NCI-H1436 treated with DMSO at 0.1 percent for 48 hours (cell line): ENCODE measurements at regions not wholly inside any gene's neighbourhood (a gene's known extent, or its start where the extent isn't known, plus 50 kb on each side); places are given as distances from the start of the nearest gene placed in this dataset.
"Not testable (repeated sequence)": the region's sequence is repeated elsewhere in the genome, so short reads cannot be mapped to it uniquely, and the experiment has no call there.

Source experiments
- DNase-seq: peaks from one replicate; lab custom pipeline; 2025; lab: John Stamatoyannopoulos, UW

DNA sequence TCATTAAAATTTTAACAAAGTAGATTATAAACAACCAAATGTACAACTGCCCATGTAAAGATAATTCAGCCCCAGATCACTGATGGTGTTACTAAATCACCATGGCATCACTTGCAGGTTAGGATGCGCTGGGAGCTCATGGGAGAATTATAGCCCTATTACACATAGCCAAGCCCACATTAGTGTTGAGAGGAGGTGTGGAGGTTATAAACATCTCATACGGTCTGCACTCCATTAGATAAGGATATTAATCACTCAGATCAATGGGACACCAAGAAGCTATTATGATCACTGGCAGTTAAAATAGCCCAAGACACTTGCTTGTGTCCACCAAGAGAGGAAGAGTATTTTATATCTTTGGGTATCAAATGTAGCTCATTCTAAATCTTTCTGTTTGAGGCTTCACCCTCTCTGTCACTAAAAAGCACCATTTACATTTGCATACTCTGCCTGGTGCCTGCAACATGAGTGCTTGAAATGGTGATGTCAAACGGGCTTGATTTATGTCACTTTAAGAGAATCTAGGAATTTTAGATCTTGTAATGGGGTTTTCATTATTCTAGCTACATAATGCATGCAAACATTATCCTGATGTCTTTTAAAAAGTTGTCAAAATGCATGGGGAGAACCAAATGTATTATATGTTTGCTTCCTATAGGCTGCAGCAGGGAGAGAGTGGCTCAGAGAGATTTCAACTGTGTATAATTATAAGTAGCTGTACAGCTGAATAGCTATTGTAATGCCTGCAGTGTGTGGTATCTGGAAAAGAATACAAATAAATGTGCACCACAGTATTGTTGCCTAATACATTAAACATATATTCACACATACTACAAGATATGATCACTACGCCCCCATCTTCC is 654.1 kb upstream of the MARCKS start:
- no peak for DNase-seq

DNA sequence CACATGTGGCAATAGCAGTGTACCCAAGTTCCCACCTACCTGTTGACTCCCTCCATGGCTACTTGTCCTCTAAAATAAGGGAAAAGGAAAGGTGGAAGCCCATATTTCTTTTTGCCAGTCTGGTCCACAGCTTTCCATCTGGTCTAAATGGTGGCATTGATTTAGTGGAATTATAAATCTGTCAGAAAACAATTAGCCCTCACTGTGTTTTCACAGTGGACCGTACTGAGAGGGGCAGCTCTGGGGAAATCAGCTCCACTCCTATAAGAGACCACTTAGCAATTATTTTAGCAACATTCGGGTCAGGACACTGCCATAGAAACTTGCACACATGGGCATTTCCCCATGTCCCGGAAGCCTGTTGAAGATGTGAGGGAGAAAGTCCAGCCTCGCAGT is 653.4 kb upstream of the MARCKS start:
- no peak for DNase-seq

DNA sequence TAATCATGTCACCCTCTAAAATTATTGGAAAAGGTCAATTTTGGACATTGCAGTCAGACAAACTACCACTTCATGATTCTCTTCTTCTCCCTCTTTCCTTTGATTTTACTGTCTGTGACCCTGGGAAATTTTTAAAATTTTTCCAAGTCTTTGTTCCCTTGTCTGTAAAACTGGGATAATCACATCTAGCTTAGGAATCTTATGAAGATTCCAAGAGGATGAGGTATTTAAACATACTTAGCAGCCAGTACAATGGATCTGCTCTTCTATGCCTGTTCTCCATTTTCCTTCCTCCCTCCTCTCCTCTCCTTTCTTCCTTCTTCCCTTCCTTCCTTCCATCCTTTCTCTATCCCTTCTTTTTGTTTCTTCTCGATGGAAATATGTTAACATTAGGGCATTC is 651.6 kb upstream of the MARCKS start:
- no peak for DNase-seq

DNA sequence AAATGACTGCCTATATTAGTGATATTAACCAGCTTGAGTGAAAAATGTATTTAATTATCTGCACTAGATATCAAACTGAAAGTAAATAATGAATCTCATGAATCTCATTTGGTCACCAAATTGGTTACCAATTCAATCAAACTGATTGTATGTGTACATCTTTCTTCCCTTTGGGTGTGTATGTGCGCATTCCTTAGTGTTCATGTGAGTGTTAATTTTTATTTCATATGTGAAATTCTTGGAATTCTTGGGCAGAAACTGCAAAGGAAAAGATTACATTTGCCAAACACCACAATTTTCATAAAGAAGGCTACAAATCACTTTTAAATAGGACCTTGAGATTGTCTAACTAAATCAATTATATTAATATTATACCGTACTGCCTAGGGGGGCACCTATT is 648.4 kb upstream of the MARCKS start:
- DNase-seq, result no peak

DNA sequence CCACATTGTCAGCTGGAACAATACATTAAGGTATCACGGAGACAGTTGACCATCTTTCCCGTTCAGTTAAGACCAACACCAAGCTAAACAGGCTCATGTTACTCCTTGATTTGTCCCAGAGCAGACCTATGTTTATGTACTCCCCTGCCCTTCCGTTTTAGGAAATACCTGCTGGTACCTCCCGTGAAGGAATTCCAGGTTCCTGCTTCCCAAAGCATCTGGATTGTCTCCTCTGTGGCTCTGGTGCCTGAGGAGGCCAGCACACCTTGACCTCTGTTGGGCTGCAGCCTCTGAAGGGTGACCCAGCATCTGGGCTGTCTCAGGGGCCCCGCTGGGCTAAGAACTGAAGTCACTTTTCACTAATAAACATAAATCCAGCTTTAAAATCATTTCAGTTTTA is 647.8 kb upstream of the MARCKS start:
- no peak for DNase-seq

DNA sequence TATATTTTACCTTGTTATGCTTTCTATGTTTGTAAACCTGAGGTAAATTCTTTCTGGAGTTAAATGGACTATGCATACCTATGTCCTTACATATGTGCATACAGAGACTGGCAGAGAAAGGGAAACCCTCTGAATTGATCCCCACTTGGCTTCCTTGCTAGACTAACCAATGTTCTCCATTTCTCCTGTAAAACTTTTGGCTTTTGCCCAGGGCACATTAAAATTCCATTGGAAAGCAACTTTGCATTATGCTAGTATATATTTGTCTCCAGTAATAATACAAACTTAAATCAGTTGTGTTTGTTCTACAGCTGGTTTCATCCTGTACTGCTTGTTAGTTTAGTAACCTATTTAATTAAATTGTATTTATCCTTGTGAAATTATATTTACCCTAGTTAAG is 646.0 kb upstream of the MARCKS start:
- no peak for DNase-seq

DNA sequence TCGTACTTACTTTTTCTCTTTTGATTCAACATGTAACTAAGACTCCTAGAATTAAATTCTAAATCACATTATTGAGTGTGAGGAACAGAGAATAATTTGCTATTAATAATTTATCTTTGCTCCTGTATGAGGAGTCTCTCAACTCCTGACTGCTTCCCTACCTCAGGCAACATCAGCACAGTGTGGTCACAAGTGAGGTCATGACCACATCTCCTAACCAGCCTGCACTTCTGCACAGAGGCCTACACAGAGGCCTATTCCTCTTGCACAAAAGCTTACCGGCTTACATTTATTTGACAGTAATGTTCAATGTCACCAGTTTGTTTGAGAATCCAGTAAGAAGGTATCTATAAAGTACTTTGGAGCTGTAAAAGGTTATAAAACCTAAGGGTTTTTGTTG is 637.4 kb upstream of the MARCKS start:
- DNase-seq, result no peak

DNA sequence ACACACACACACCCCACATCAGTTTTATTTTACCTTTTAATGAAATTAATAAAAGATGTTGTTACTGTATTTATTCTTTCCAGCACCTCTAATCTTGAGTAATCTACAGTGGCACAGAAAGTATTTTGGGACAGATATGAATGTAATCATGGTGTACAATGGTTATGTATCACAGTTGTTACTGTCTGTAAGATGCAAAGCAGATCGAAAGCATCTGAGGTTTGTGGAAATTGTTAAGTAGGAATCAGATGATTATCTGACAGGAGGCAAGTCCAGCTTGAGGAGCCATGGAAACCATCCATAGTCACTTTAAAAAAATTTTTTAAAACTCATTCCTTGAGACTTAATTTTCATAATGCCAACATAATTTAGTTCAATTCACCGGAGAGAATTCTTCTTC is 636.3 kb upstream of the MARCKS start:
- no peak for DNase-seq

DNA sequence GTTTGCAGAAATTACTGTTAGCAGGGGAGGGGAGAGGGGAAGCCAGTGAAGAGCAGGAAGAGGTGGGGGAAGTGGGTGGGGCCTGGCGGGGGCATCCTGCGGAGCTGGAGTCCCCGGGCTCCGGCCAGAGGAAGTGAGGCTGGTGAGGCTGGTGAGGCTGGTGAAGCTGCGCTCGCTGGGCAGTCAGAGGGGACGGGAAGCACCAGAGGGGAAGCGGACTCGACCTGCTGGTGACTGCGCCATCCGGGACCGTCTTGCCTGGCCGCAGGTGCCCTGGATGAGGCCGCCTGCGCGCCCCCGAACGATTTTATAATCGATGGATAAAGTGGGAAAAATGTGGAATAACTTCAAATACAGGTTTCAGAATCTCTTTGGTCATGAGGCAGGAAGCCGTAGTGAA is 635.3 kb upstream of the MARCKS start:
- no peak for DNase-seq

DNA sequence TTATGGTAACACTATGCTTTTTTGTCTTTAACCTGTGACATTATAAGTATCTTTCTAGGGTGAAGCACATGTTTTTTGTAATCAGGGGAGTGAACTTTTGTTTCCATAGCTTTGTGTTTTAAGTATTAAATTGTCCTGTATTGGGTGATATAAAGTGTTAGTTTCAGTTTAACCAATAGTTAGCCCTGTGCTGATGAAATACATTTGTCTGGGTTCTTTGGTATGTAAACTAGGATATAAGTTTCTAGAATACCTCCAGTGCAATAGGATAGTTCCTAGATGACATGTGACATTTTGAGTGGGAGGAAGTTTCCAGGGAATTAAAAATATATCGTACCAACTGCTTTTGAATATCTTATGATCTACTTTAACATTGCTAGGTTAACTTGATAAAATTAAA is 611.0 kb upstream of the MARCKS start:
- no peak for DNase-seq

DNA sequence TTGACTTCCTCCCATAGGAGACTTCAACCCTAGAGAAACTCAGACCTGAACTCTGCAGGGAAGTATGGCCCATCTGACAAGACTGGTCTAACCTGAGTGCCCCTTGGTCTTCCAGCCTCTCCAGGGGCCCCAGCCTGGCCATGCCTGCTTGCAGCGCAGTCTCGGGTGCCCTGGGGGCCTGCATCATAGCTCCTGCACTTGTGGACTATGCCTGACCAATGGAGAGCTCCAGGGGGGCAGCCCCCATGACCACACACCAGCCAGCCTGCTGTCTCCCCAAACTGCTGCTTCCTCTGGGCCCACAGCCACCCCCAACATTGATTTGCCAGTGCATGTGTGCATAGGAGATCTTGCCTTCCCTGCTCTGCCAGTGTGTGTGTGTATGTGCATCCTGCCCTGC is 608.6 kb upstream of the MARCKS start:
- DNase-seq, result no peak

DNA sequence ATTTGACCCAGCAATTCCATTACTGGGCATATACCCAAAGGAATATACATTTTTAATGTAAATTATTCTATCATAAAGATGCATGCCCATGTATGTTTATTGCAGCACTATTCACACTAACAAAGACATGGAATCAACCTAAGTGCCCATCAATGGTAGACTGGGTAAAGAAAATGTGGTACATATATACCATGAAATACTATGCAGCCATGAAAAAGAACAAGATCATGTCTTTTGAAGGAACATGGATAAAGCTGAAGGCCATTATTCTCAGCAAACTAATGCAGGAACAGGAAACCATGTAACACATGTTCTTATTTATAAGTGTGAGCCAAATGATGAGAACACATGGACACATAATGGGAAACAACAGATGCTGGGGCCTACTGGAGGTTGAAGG is 603.0 kb upstream of the MARCKS start:
- not testable (repeated sequence) for DNase-seq

DNA sequence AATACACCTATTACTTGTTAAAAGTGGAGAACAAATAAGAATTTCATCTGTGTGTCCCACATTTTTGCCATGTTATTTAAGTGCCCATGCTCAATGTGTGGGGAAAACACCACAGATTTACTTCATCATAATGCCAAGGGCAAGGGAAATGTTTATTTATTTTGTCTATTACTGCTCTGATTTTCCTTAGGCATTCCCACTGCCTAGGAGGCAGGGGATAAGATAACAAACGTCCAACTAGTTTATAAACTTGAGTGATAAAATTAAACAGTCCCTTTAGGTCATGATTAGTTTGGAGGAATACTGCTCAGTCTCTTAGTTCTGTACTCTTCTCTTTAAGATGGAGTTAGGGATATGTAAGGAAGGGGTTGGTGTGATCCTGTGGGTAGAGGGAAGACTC is 598.4 kb upstream of the MARCKS start:
- DNase-seq, result no peak

DNA sequence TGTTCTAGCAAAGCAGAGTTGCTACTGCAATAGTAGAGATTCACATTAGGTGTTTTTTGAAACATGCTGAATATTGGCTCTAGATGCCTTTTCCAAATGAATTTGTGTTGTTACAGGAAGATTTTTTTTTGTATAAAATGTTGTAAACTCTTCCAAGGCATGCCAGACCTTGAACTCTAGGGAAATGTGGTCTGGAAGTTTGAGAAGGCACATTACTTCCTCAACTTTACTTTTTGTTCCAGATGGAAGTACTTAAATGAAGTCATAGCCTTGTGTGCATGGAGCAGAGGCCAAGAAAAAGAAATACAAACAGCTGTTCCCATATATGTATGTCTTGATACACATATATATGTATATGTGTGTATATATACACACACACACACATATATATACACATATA is 585.7 kb upstream of the MARCKS start:
- no peak for DNase-seq

DNA sequence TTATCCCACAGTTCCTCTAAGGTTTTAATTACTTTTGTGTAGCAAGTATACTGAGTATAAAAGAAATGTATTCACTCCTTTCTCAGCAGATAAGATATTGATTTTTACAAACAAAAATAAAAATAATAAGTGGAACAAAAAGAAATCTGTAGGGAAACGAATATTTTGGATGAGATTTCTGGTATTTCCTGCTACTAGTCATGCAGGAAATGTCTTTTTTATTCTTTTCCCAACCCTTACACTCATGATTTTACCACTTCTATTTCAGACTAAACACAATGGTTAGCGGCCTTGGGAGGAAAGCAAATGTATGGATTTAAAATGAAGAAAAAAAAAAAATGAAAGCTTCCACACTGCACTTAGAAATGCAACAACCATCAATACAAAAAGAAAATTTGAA is 580.5 kb upstream of the MARCKS start:
- DNase-seq, result no peak

DNA sequence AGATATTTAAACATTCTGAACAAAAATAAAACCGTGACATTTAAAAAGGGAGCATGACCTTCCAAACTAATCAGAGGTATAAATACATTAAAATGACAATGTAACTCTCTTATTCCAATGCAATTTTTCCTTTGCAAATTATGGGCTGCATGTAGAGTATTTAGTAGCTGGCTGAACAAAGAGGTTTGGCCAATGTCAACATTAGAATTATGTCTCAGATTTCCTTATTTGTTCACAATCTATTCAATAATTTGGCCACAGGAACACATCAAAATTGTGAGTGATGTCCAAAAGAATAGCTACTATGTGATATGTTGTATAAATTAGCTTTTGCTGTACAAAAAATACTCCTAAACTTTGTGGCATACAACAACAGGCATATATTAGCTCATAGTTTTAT is 580.0 kb upstream of the MARCKS start:
- DNase-seq, result no peak

DNA sequence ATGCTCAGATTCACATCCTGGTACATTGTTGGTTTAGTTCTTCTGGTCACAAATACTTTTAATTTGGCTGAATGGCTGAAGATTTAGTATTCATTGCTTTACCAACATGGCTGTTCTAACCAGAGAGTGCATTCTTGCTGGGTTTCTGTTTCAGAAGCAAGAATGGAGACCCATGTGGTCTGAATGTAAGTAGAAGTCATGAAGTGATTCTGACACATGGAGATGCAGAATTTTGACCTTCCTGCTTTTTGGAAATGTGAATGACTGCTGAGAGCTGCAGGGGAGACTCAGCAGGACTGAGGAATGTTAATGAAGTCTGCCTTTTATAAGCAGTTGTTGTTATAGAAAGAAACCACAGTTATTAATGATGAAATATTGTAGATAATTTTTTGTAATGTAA is 576.1 kb upstream of the MARCKS start:
- no peak for DNase-seq

DNA sequence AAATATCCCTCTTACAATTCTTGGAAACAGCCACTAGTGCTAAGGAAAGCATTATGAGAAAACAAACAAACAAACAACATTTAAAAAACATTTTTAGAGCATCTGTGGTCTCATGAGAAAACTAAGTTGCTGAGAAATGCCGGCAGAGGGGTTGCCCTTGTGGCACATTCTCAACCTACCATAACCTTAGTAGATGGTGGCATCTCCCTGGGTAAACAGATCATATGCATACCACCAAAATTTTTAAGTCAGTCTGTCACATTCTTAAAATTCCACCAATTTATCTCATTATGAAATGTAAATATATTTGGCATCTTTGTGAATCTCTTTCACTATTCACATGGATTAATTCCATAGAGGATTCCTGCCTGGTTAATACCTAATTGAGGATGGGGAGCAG is 575.7 kb upstream of the MARCKS start:
- DNase-seq, result no peak

DNA sequence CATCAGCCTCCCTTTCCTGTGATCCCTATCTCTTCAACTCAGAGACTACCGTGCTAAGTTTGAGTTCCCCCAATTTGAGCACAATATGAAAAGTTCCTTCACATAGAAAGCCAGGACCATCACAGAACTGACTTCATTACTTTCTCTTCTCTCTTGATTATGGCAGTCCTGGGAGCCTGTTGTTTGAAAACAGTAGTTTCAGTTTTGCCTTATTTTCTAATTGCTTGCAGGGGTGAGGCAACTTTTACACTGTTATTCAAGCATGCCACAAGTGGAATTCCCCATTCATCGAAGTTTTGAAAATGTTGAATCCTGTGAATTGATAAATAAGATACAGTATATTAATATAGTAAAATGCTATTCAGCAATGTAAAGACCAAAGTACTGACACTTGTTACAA is 569.7 kb upstream of the MARCKS start:
- DNase-seq, result no peak

DNA sequence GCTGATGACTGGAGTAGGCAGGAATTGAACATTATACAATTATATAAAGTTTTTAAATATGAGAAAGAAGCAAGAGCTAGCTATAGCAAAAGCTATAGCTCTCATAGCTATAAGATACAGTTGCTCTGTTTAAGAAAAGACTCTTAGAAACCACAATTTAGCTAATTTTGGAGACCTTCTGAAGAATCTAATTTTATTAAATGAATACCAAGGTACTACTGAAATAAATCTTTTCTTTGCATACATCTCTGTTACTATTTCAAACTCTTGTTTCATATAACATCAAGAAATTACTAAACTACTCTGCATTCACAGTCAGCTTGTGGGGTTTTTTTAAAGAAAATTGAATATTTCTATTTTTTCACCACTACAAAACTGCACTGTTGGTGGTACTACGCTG is 568.7 kb upstream of the MARCKS start:
- DNase-seq, result no peak

DNA sequence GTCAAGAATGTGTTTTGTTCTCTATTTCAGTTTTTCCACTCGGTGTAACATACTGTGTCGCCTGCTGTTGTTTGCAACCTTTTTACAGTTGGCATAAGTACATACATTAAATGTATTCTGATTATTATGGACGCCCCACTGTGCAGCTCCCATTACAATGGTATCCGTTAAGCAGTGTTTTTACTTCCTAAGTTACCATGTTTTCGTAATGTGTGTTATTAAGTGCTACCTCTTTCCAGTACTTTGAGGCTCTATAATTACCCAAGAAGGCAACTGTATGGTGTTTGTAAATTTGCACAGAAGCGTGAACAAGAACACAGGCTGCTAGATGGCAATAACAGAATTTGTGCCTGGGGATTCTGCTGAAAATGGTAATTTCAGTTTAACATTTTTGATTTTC is 568.0 kb upstream of the MARCKS start:
- peak; percentile 44 for DNase-seq

DNA sequence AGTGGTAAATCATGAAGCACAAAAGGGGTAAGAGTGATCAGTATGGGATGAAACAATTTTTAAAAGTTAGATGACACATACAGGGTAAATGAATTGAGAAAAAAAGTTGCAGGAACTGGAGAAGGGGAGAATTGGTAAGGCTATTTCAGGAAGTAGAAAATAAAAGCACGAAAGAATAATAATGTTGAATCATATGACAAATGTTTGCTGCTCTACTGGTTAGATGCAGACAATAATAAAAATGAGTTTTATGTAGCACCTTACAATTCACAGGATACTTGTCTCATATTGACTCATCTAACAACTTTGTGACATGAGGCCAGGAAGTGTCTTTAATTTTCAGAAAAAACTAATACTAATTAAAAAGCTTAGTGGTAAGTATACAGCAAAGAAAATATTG is 566.5 kb upstream of the MARCKS start:
- no peak for DNase-seq

DNA sequence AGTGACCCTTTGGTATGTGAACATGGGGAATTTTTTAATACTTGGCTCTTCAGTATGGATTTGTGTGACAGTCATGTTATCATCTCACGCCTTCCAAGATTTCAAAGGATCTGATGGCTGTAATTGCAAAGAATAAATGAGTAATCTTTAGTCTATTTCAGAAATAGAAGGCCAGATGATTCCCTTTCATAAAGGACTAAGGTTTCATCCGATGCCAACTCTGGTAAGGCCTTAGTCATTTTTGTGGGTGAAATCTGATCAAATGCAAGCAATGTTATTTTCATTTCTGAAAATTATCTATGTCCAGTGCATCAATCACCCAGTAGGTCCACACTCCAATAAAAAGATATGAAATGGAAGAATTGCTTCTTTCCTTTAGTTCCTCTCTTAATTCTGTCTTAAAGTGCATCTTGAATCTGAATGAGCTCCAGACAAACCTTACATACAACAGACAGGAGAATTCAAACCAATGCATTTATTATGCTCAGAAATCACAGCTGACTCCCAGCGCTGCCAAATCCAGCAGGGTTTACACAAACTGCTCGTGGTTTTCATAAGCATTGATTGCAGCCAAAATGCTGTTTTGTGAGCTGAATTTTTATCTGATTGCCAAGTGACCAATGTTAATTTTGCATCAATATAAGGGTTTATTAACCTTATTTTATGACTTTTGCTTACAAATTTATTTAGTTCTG is 565.2 kb upstream of the MARCKS start:
- no peak for DNase-seq
